ENCODE measurements at regions not wholly inside any gene's neighbourhood (a gene's known extent, or its start where the extent isn't known, plus 50 kb on each side); places are given as distances from the start of the nearest gene placed in this dataset.

DNA sequence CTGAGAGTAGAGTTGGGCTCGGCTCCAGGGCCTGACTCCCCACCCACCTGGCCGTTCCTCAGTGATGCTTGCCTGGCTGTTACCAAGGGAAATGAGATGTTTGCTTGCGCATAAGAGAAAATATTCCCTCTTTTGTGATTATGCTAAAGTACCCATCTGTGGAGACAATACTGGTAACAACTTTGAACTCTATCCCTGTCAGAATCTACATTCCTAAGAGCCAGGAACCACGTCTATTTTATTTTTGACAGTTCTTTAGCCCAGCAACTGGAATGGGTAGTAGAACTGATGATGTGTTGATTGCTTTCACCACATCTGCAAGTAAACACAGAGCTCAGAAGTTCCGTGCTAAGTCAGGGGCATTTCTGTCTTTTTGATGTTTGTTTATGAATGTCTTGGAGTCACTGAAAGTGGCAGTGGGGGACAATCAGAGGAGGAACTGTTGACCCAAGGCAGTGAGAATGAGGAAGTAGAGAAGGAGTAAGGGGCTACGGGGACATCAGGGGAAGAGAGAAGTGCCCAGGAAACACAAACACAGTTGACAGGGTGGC lies 348.3 kb upstream of the SOX11 start:
- no peaks in the 10 kb centered on the region for H3K36me3 ChIP-seq (ENCODE audit: control insufficient read depth in 1 of 2, insufficient read depth in 2 of 2, low read length in 2 of 2)
- no peak overlapping the region for H2AFZ ChIP-seq (ENCODE audit: low read depth, low read length, poor library complexity, severe bottlenecking)
- TF ChIP-seq, protein P1, sequence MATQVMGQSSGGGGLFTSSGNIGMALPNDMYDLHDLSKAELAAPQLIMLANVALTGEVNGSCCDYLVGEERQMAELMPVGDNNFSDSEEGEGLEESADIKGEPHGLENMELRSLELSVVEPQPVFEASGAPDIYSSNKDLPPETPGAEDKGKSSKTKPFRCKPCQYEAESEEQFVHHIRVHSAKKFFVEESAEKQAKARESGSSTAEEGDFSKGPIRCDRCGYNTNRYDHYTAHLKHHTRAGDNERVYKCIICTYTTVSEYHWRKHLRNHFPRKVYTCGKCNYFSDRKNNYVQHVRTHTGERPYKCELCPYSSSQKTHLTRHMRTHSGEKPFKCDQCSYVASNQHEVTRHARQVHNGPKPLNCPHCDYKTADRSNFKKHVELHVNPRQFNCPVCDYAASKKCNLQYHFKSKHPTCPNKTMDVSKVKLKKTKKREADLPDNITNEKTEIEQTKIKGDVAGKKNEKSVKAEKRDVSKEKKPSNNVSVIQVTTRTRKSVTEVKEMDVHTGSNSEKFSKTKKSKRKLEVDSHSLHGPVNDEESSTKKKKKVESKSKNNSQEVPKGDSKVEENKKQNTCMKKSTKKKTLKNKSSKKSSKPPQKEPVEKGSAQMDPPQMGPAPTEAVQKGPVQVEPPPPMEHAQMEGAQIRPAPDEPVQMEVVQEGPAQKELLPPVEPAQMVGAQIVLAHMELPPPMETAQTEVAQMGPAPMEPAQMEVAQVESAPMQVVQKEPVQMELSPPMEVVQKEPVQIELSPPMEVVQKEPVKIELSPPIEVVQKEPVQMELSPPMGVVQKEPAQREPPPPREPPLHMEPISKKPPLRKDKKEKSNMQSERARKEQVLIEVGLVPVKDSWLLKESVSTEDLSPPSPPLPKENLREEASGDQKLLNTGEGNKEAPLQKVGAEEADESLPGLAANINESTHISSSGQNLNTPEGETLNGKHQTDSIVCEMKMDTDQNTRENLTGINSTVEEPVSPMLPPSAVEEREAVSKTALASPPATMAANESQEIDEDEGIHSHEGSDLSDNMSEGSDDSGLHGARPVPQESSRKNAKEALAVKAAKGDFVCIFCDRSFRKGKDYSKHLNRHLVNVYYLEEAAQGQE (IDR thresholded peaks at IDR 0.05; ENCODE audit: low read depth), result no peak
- TF ChIP-seq, protein P2, sequence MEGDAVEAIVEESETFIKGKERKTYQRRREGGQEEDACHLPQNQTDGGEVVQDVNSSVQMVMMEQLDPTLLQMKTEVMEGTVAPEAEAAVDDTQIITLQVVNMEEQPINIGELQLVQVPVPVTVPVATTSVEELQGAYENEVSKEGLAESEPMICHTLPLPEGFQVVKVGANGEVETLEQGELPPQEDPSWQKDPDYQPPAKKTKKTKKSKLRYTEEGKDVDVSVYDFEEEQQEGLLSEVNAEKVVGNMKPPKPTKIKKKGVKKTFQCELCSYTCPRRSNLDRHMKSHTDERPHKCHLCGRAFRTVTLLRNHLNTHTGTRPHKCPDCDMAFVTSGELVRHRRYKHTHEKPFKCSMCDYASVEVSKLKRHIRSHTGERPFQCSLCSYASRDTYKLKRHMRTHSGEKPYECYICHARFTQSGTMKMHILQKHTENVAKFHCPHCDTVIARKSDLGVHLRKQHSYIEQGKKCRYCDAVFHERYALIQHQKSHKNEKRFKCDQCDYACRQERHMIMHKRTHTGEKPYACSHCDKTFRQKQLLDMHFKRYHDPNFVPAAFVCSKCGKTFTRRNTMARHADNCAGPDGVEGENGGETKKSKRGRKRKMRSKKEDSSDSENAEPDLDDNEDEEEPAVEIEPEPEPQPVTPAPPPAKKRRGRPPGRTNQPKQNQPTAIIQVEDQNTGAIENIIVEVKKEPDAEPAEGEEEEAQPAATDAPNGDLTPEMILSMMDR (IDR thresholded peaks at IDR 0.05 in 2 of 3, conservative IDR thresholded peaks at IDR 0.05 in 1 of 3; ENCODE audit: borderline replicate concordance in 1 of 3, insufficient read depth in 1 of 3, low read depth in 2 of 3, low read length in 2 of 3), result no peak
- TF ChIP-seq, protein P3, sequence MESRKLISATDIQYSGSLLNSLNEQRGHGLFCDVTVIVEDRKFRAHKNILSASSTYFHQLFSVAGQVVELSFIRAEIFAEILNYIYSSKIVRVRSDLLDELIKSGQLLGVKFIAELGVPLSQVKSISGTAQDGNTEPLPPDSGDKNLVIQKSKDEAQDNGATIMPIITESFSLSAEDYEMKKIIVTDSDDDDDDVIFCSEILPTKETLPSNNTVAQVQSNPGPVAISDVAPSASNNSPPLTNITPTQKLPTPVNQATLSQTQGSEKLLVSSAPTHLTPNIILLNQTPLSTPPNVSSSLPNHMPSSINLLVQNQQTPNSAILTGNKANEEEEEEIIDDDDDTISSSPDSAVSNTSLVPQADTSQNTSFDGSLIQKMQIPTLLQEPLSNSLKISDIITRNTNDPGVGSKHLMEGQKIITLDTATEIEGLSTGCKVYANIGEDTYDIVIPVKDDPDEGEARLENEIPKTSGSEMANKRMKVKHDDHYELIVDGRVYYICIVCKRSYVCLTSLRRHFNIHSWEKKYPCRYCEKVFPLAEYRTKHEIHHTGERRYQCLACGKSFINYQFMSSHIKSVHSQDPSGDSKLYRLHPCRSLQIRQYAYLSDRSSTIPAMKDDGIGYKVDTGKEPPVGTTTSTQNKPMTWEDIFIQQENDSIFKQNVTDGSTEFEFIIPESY (IDR thresholded peaks at IDR 0.05; ENCODE audit: extremely low read depth, insufficient replicate concordance, low read length), result no peak
- TF ChIP-seq RAD21 (IDR thresholded peaks at IDR 0.05; ENCODE audit: low read depth) (no peak), EZH2phosphoT487 (IDR thresholded peaks at IDR 0.05; ENCODE audit: borderline replicate concordance) (no peak), CEBPB (IDR thresholded peaks at IDR 0.05; ENCODE audit: low read depth) (no peak), SIN3A (IDR thresholded peaks at IDR 0.05; ENCODE audit: low read depth) (no peak)
- no peaks in the 10 kb centered on the region for H3K79me2 ChIP-seq (ENCODE audit: insufficient read depth, low read length)
- H3K9me2 ChIP-seq (ENCODE audit: insufficient read depth), result no peaks in the 10 kb centered on the region
- intact Hi-C loops (cut with micrococcal nuclease), result no loop called here
- POLR2A ChIA-PET, result no interaction called here
- ATAC-seq (no peak), DNase-seq (ENCODE audit: low read depth, low spot score) (no peak)
- H3K4me3 ChIP-seq (replicated peaks in 1 of 2; ENCODE audit: low read depth in 1 of 2, low read length in 2 of 2), result no peak overlapping the region
- CTCF ChIA-PET, result no interaction called here
- no TSS peak for BruUV-seq (replicated peaks)
- RAD21 ChIA-PET (ENCODE audit: low non-redundant PET in 1 of 2, low total read pairs in 2 of 2, uncharacterized antibody in 2 of 2, unreplicated experiment in 2 of 2), result no interaction called here
- peaks cover 3 to 5% of the 10 kb centered on the region in 2 experiments; a peak in 2 of 4 replicates for H3K9me3 ChIP-seq (ENCODE audit: control insufficient read depth in 1 of 2, insufficient read depth in 1 of 2, low read depth in 1 of 2, low read length in 2 of 2)
- H3K9ac ChIP-seq (ENCODE audit: low read length), result no peak overlapping the region
- H3K4me2 ChIP-seq (ENCODE audit: low read length), result no peak overlapping the region
- no peaks in the 10 kb centered on the region for H3K27me3 ChIP-seq (ENCODE audit: insufficient read depth, low read length)
- no peak overlapping the region for H3K27ac ChIP-seq (ENCODE audit: low read depth, low read length)
- H3K4me1 ChIP-seq (ENCODE audit: control insufficient read depth in 1 of 2, insufficient read depth in 2 of 2, low read length in 2 of 2), result no peaks in the 10 kb centered on the region
- no peaks in the 10 kb centered on the region for H4K20me1 ChIP-seq (ENCODE audit: insufficient read depth)
